Cardiac muscle cell (in vitro differentiated cells and primary cell): ENCODE measurements at regions not wholly inside any gene's neighbourhood (a gene's known extent, or its start where the extent isn't known, plus 50 kb on each side); places are given as distances from the start of the nearest gene placed in this dataset.
A peak's percentile ranks its signal among the peaks of the same experiment; 100 is the strongest.

ENCODE experiments used
- DNase-seq, 2 donors: peaks; one replicate each; pipeline versions ENCODE4 v3.0.0 to v3.0.0-alpha.2; 2010 to 2017; ENCODE audit warnings: low read depth in 1 of 2, low spot score in 1 of 2
- H3K27ac ChIP-seq: fragments of 200-600 bp; sonication (generic); 2 replicates; pipeline ENCODE4 v1.5.1; 2016
- H3K27me3 ChIP-seq: fragments of 200-600 bp; sonication (generic); 2 replicates; pipeline ENCODE4 v1.6.0; 2016; ENCODE audit warnings: control low read depth
- H3K36me3 ChIP-seq: fragments of 200-600 bp; sonication (generic); 2 replicates; pipeline ENCODE4 v1.5.1; 2016; ENCODE audit warnings: control low read depth
- H3K4me1 ChIP-seq: fragments of 200-600 bp; sonication (generic); 2 replicates; pipeline ENCODE4 v1.8.1; 2017; ENCODE audit warnings: low read depth, mild to moderate bottlenecking, mixed run types
- H3K4me3 ChIP-seq: fragments of 200-600 bp; sonication (generic); 2 replicates; pipeline ENCODE4 v1.5.1; 2016; ENCODE audit warnings: mild to moderate bottlenecking
- H3K9me3 ChIP-seq: fragments of 200-600 bp; sonication (generic); 2 replicates; pipeline ENCODE4 v1.5.1; 2017; ENCODE audit warnings: low read depth, mild to moderate bottlenecking, control low read depth
- CTCF ChIP-seq: IDR thresholded peaks from 2 replicates; pipeline ENCODE4 v1.5.1; 2012; ENCODE audit warnings: low read depth, mild to moderate bottlenecking, low read length

DNA sequence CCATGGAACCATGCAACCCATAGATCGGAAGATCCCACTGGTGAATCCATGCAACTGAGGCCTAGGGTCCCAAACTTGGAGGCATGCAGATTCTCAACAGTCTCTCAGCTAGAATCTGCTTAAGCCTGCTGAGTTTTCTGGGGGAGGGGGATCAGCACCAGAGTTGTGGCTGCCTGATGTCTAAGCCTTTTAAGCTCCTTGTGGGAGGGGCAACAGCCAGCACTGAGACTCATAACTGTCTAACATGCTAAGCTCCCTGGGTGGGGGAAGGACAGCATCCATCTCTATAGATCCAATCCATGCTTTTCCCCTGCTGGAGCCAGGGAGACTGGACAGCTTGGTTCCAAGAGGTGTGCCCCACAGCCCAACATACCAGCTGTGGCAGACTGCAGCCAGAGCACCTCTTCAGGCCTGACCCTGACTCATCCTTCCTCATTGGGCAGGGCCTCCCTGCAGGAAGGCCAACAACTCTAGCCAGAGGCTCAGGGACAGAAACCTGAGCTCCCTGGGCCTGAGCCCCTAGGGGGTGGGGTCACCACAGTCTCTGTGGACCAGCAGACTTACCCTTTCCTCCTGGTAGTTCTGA is 300.1 kb upstream of the SLC7A11 start:
- H3K4me1 ChIP-seq, result no peaks in the 10 kb centered on the region
- no peak overlapping the region for H3K4me3 ChIP-seq
- no peaks in the 10 kb centered on the region for H3K9me3 ChIP-seq
- no peak for TF ChIP-seq CTCF
- H3K27ac ChIP-seq, result no peak overlapping the region
- DNase-seq, result no peak
- no peaks in the 10 kb centered on the region for H3K27me3 ChIP-seq
- H3K36me3 ChIP-seq, result no peaks in the 10 kb centered on the region

- Histone ChIP-seq H3K36me3 (no peaks in the 10 kb centered on the region), H3K4me3 (no peak overlapping the region), H3K27me3 (no peaks in the 10 kb centered on the region), H3K4me1 (no peaks in the 10 kb centered on the region), H3K27ac (no peak overlapping the region), H3K9me3 (no peaks in the 10 kb centered on the region)
- no peak for TF ChIP-seq CTCF
- no peak for DNase-seq
Observed at GRCh38 chr4:138540056-138540800, 298.1 kb upstream of the SLC7A11 start.

DNA sequence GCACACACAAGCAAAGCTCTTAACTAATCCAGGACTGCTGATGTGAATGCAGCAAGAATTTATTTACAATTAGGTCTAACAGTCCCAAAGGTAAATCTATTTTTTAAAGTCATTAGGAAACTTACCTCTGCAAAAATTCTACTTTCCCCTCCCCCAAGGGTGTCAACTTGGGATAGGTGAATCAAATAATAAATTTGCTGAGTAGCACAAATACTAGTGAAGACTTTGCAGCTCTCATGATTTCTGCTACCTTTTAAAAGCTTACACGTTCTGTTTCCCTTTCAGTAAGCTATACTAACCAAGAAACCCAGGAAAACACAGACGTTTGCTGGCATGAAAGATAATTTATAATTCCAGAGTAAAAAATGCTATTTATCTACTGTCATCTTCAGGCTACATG is 296.6 kb upstream of the SLC7A11 start:
- no peaks in the 10 kb centered on the region for H3K4me1 ChIP-seq
- no peak for TF ChIP-seq CTCF
- no peak overlapping the region for H3K27ac ChIP-seq

DNA sequence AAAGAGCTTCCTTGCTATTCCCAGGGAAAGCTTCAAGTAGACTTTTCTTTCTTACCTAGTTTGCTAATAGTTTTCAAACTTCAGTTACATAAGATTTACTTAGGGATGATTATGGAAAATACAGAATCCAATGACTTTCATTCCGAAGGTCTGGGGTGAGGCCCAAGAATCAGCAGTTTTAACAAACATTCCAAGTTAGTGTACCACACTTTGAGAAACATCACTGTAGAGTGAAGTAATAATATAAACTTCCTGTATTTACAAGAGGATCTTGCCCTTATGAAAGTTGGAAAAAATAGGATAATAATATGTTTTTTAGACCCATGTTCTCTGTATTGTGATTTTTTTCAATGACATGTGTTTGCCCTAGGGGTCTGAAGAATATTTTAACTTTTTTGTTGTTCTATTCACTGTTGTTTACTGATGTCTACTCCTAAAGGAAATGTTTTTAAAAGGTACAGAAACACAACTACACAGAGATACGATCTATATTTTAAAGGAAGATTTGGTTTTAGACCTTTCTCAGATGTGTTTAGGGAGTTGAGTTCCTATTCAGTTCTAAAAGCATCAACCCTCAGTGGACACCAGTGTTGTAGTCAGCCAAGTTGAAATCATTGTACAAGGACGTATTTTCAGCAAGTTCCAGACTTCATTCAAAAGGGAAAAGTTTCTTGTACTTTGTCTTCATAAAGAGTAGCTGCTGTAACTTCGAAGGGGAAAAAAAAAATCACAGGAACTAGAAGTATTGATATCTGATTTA is 295.8 kb upstream of the SLC7A11 start:
- no peaks in the 10 kb centered on the region for H3K9me3 ChIP-seq
- no peaks in the 10 kb centered on the region for H3K36me3 ChIP-seq
- H3K4me3 ChIP-seq, result no peak overlapping the region
- TF ChIP-seq CTCF, result no peak
- DNase-seq, result no peak
- H3K4me1 ChIP-seq, result no peaks in the 10 kb centered on the region
- H3K27ac ChIP-seq, result no peak overlapping the region
- H3K27me3 ChIP-seq, result no peaks in the 10 kb centered on the region

More for the DNA sequence above, 296.6 kb upstream of the SLC7A11 start:
- Histone ChIP-seq H3K4me3 (no peak overlapping the region), H3K27me3 (no peaks in the 10 kb centered on the region), H3K36me3 (no peaks in the 10 kb centered on the region), H3K9me3 (no peaks in the 10 kb centered on the region)
- DNase-seq, result no peak

DNA sequence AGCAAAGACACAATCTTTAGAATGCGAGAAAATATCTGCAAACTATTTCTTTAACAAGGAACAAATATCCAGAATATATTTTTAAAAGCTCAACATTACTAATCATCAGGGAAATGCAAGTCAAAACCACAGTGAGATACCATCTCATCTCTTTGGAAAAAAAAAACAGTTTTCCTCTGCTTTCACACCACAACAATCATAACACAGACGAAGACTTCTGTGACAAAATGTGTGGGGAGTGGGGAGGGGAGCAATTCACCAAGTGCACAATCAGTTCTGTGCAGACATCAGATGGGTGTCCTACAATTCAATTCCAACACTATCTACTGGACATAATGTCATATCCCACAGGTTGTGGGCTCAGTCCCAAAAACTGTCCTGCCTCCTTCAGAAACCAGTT is 293.2 kb upstream of the SLC7A11 start:
- no peak for TF ChIP-seq CTCF

More for the DNA sequence above, 293.2 kb upstream of the SLC7A11 start:
- Histone ChIP-seq H3K9me3 (no peaks in the 10 kb centered on the region), H3K27me3 (no peaks in the 10 kb centered on the region), H3K27ac (no peak overlapping the region), H3K4me3 (no peak overlapping the region), H3K4me1 (no peaks in the 10 kb centered on the region), H3K36me3 (no peaks in the 10 kb centered on the region)
- DNase-seq, result peak in 1 of 2 donors; percentile 13
